ENCODE measurements at regions not wholly inside any gene's neighbourhood (a gene's known extent, or its start where the extent isn't known, plus 50 kb on each side); places are given as distances from the start of the nearest gene placed in this dataset.

DNA sequence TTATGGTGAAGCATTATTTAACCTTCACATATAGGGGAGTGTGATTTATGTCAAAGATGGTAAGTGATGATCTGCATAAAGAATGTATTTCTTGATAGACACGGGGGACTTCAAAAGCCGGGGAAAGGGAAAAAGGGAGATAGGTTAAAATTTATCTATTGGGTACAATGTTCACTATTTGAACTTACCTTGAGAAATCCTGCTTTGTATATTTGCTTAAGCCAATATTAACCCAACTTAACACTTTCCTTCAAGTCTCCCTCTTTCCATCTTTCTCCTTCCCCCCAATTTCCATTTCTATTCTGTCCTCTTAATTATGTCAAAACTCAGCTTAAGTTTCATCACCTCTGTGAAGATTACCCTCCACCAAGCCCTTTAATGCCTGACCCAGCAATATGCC is 149.0 kb upstream of the ANK2 start:
- intact Hi-C loops (cut with DNase I; ENCODE audit: low total_unique reads) (no loop called here), in situ Hi-C loops (cut with MboI; ENCODE audit: low pct_ligation_motif_present in 1 of 4, low pct_unique_long_range_greater_than_20kb in 1 of 4, low sequenced_read_pairs in 3 of 4) (no loop called here)
- no peak for DNase-seq
- no peaks in the 10 kb centered on the region for H3K9me3 ChIP-seq
- no peaks in the 10 kb centered on the region for H3K27me3 ChIP-seq
- no peak overlapping the region for H3K27ac ChIP-seq
- TF ChIP-seq EP300 (IDR thresholded peaks at IDR 0.05; ENCODE audit: low read depth) (no peak), POLR2A (IDR thresholded peaks at IDR 0.05) (no peak), CTCF (IDR thresholded peaks at IDR 0.05) (no peak), POLR2AphosphoS5 (IDR thresholded peaks at IDR 0.05) (no peak)
- peaks cover 0 to 17% (median 2%) of the 10 kb centered on the region in 4 donors for H3K4me1 ChIP-seq
- H3K36me3 ChIP-seq = no peaks in the 10 kb centered on the region
- H3K4me3 ChIP-seq = no peak overlapping the region
- 32 to 86% methylated on average over 2 of the region's 2 CpGs for WGBS, 2 donors (ENCODE audit: low coverage in 1 of 2)

GRCh38 chr4:112901962-112902411 is 147.5 kb upstream of the ANK2 start:
- H3K4me1 ChIP-seq = peaks cover 0 to 8% (median 0%) of the 10 kb centered on the region in 4 donors
- TF ChIP-seq CTCF (IDR thresholded peaks at IDR 0.05) = no peak
- TF ChIP-seq POLR2AphosphoS5 (IDR thresholded peaks at IDR 0.05) = no peak
- TF ChIP-seq POLR2A (IDR thresholded peaks at IDR 0.05) = no peak
- no peak for TF ChIP-seq EP300 (IDR thresholded peaks at IDR 0.05; ENCODE audit: low read depth)
- in situ Hi-C loops (cut with MboI; ENCODE audit: low pct_ligation_motif_present in 1 of 4, low pct_unique_long_range_greater_than_20kb in 1 of 4, low sequenced_read_pairs in 3 of 4) (no loop called here), intact Hi-C loops (cut with DNase I; ENCODE audit: low total_unique reads) (no loop called here)
- no peaks in the 10 kb centered on the region for H3K36me3 ChIP-seq
- WGBS, 2 donors (ENCODE audit: low coverage in 1 of 2) = 71 to 83% methylated on average over 1 of the region's 1 CpG
- DNase-seq = no peak
- no peaks in the 10 kb centered on the region for H3K9me3 ChIP-seq
- H3K4me3 ChIP-seq = no peak overlapping the region
- no peaks in the 10 kb centered on the region for H3K27me3 ChIP-seq
- peak overlapping the region in 3 of 4 donors; percentile 0 to 69 (median 46) for H3K27ac ChIP-seq

DNA sequence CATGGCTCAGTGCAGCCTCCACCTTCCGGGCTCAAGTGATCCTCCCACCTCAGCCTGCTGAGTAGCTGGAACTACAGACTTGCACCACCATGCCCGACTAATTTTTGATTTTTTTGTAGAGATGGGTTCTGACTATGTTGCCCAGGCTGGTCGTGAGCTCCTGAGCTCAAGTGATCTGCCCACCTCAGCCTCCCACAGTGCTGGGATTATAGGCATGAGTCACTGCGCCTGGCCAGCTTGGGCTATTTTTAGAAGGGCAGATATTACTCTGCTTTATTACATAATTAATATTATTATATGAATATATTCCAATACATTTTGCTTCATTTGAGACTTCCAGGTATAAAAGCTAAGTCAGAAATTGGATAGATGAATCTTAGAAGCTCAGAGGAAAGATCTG is 143.7 kb upstream of the ANK2 start:
- DNase-seq = no peak
- Histone ChIP-seq H3K4me1 (peaks cover 0 to 5% (median 0%) of the 10 kb centered on the region in 4 donors), H3K9me3 (no peaks in the 10 kb centered on the region), H3K27ac (no peak overlapping the region), H3K27me3 (no peaks in the 10 kb centered on the region), H3K4me3 (no peak overlapping the region), H3K36me3 (no peaks in the 10 kb centered on the region)
- WGBS, 2 donors (ENCODE audit: low coverage in 1 of 2) = 48 to 78% methylated on average over 2 to 4 of the region's 4 CpGs
- no peak for TF ChIP-seq POLR2A (IDR thresholded peaks at IDR 0.05)
- no peak for TF ChIP-seq EP300 (IDR thresholded peaks at IDR 0.05; ENCODE audit: low read depth)
- intact Hi-C loops (cut with DNase I; ENCODE audit: low total_unique reads) (no loop called here), in situ Hi-C loops (cut with MboI; ENCODE audit: low pct_ligation_motif_present in 1 of 4, low pct_unique_long_range_greater_than_20kb in 1 of 4, low sequenced_read_pairs in 3 of 4) (no loop called here)

DNA sequence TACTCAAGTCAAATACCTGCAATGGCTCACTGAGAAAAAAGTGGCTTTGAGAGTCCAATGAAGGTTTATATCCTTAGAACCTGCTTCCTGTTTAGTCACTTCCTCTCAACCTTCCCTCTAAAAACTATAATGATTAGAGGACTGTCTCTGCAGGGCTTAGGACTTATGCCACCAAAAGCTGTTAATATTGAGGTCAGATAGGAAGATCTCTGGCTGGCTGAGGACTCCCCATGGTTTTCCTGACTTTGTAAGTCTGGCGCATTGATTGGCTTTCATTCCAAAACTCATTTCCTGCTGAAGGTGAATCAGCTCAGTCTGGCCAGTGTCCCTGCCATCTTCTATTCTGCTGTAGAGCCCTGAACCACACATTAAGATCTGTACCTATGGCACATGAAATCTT is 140.9 kb upstream of the ANK2 start:
- Histone ChIP-seq H3K9me3 (no peaks in the 10 kb centered on the region), H3K4me1 (no peaks in the 10 kb centered on the region), H3K4me3 (no peak overlapping the region), H3K27ac (no peak overlapping the region), H3K27me3 (no peaks in the 10 kb centered on the region), H3K36me3 (no peaks in the 10 kb centered on the region)
- no peak for TF ChIP-seq POLR2AphosphoS5 (IDR thresholded peaks at IDR 0.05)
- no peak for TF ChIP-seq CTCF (IDR thresholded peaks at IDR 0.05)
- no peak for TF ChIP-seq EP300 (IDR thresholded peaks at IDR 0.05; ENCODE audit: low read depth)
- TF ChIP-seq POLR2A (IDR thresholded peaks at IDR 0.05) = no peak
- in situ Hi-C loops (cut with MboI; ENCODE audit: low pct_ligation_motif_present in 1 of 4, low pct_unique_long_range_greater_than_20kb in 1 of 4, low sequenced_read_pairs in 3 of 4) (no loop called here), intact Hi-C loops (cut with DNase I; ENCODE audit: low total_unique reads) (no loop called here)
- no peak for DNase-seq
- WGBS, 2 donors (ENCODE audit: low coverage in 1 of 2) = 86% methylated on average over 1 of the region's 1 CpG; no CpG with 5 or more reads in 1 of the 2 donors

- Histone ChIP-seq H3K27me3 (no peaks in the 10 kb centered on the region), H3K4me3 (peak overlapping the region in 2 of 4 donors; percentile 18 to 36), H3K27ac (peak overlapping the region; percentile 3 to 58 (median 40)), H3K36me3 (no peaks in the 10 kb centered on the region), H3K9me3 (no peaks in the 10 kb centered on the region), H3K4me1 (no peaks in the 10 kb centered on the region)
- intact Hi-C loops (cut with DNase I; ENCODE audit: low total_unique reads) (no loop called here), in situ Hi-C loops (cut with MboI; ENCODE audit: low pct_ligation_motif_present in 1 of 4, low pct_unique_long_range_greater_than_20kb in 1 of 4, low sequenced_read_pairs in 3 of 4) (no loop called here)
- WGBS, 2 donors (ENCODE audit: low coverage in 1 of 2) = 7 to 8% methylated on average over 6 to 7 of the region's 7 CpGs
- TF ChIP-seq POLR2AphosphoS5 (IDR thresholded peaks at IDR 0.05) = no peak
- TF ChIP-seq CTCF (IDR thresholded peaks at IDR 0.05) = peak in 1 of 5 experiments; percentile 10
- no peak for DNase-seq
Measured at GRCh38 chr4:112910109-112910736, 139.2 kb upstream of the ANK2 start.

All from transverse colon (tissue), 4 donors.